ENCODE measurements at regions not wholly inside any gene's neighbourhood (a gene's known extent, or its start where the extent isn't known, plus 50 kb on each side); places are given as distances from the start of the nearest gene placed in this dataset.

DNA sequence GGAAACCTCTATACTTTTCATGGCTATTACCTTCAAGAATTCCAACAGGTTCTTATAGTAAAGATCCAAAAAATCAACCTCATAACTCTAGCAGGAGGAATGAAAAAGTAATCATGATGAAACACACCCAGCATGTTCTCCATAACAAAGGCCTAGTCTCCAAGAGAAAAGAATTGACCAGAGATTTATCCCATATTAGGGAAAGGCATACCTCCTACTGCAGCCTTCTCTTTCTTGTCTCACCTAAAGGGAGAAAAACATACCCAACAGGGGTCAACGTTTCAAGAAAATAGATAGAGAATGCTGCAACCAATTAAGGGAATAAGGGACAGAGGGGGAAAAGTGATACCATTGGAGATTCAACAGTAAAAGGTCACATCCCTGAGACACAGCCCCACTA, 262.5 kb downstream of the FRK start:
- TF ChIP-seq REST (IDR thresholded peaks at IDR 0.05; ENCODE audit: borderline replicate concordance in 1 of 2, low read depth in 1 of 2, low read length in 2 of 2): no peak
- TF ChIP-seq, protein P1, sequence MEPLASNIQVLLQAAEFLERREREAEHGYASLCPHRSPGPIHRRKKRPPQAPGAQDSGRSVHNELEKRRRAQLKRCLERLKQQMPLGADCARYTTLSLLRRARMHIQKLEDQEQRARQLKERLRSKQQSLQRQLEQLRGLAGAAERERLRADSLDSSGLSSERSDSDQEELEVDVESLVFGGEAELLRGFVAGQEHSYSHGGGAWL (CRISPR knock-in tag; IDR thresholded peaks at IDR 0.05): no peak
- TF ChIP-seq HOXA3 (CRISPR knock-in tag; IDR thresholded peaks at IDR 0.05): no peak
- no peak for TF ChIP-seq ZBTB33 (CRISPR knock-in tag; IDR thresholded peaks at IDR 0.05)
- no peak for TF ChIP-seq ZNF550 (CRISPR knock-in tag; IDR thresholded peaks at IDR 0.05; ENCODE audit: borderline replicate concordance)
- no peak for TF ChIP-seq SOX6 (IDR thresholded peaks at IDR 0.05)
- no peak for TF ChIP-seq SOX6 (CRISPR knock-in tag; IDR thresholded peaks at IDR 0.05)
- TF ChIP-seq NFIC (IDR thresholded peaks at IDR 0.05; ENCODE audit: low read length): no peak
- no peak for TF ChIP-seq ATF5 (CRISPR knock-in tag; IDR thresholded peaks at IDR 0.05; ENCODE audit: low read depth)
- no peak for TF ChIP-seq CTCF (CRISPR knock-in tag; IDR thresholded peaks at IDR 0.05)

All from HepG2 (cell line).